ENCODE measurements at regions not wholly inside any gene's neighbourhood (a gene's known extent, or its start where the extent isn't known, plus 50 kb on each side); places are given as distances from the start of the nearest gene placed in this dataset.

GRCh38 chr5:179408611-179409010 is 63.4 kb upstream of the ADAMTS2 start:
- TF ChIP-seq ZEB2 (IDR thresholded peaks at IDR 0.05) = no peak
- no peak for TF ChIP-seq CTCF (IDR thresholded peaks at IDR 0.05 in 2 of 3, conservative IDR thresholded peaks at IDR 0.05 in 1 of 3; ENCODE audit: insufficient read depth in 2 of 3, low read depth in 1 of 3, low read length in 3 of 3)
- TF ChIP-seq ATF6 (CRISPR knock-in tag; IDR thresholded peaks at IDR 0.05) = no peak
- no peak for TF ChIP-seq ZBTB43 (CRISPR knock-in tag; IDR thresholded peaks at IDR 0.05)

All from K562 (cell line).